Upper lobe of left lung (tissue), 4 donors: ENCODE measurements at regions not wholly inside any gene's neighbourhood (a gene's known extent, or its start where the extent isn't known, plus 50 kb on each side); places are given as distances from the start of the nearest gene placed in this dataset.

Experiments
- CTCF ChIP-seq, 6 experiments: fragments of 450-650 bp in 4 of 6; fragments of 200-600 bp in 2 of 6; sonication (generic) in 2 of 6; IDR thresholded peaks; one replicate each; pipeline ENCODE4 v1.5.1; 2016 to 2019; ENCODE audit warnings: antibody characterized with exemption in 6 of 6
- EP300 ChIP-seq, 4 donors: sonication (generic); formaldehyde crosslinking; IDR thresholded peaks; one replicate each; pipeline ENCODE4 v1.5.1; 2017; ENCODE audit warnings: antibody characterized with exemption in 4 of 4, control low read depth in 2 of 4
- POLR2A ChIP-seq, 4 donors: fragments of 450-650 bp; IDR thresholded peaks; one replicate each; pipeline ENCODE4 v1.5.1; 2016 to 2017; ENCODE audit warnings: antibody characterized with exemption in 4 of 4, mild to moderate bottlenecking in 2 of 4
- POLR2AphosphoS5 ChIP-seq, 2 donors: sonication (generic); formaldehyde crosslinking; IDR thresholded peaks; one replicate each; pipeline ENCODE4 v1.5.1; 2017; ENCODE audit warnings: antibody characterized with exemption in 2 of 2

- no peak for TF ChIP-seq CTCF (IDR thresholded peaks at IDR 0.05)
- no peak for TF ChIP-seq POLR2AphosphoS5 (IDR thresholded peaks at IDR 0.05)
- TF ChIP-seq POLR2A (IDR thresholded peaks at IDR 0.05) = no peak
- TF ChIP-seq EP300 (IDR thresholded peaks at IDR 0.05) = no peak
Observed at GRCh38 chr10:47088656-47089354, 177.6 kb downstream of the PTPN20 start.
